DND-41 (cell line): ENCODE measurements at regions not wholly inside any gene's neighbourhood (a gene's known extent, or its start where the extent isn't known, plus 50 kb on each side); places are given as distances from the start of the nearest gene placed in this dataset.

Source experiments
- EZH2 ChIP-seq: IDR thresholded peaks from 3 replicates; pipeline ENCODE4 v1.6.1; 2012; ENCODE audit warnings: borderline replicate concordance, low read depth, mild to moderate bottlenecking, moderate library complexity, low read length, inconsistent platforms; ENCODE audit not compliant: severe bottlenecking
- TF ChIP-seq, protein P1 (sequence below): IDR thresholded peaks from 2 replicates; pipeline ENCODE4 v1.5.1; 2012; ENCODE audit warnings: borderline replicate concordance, low read length, moderate library complexity, mild to moderate bottlenecking; ENCODE audit not compliant: poor library complexity, severe bottlenecking; ENCODE audit errors: extremely low read depth

DNA sequence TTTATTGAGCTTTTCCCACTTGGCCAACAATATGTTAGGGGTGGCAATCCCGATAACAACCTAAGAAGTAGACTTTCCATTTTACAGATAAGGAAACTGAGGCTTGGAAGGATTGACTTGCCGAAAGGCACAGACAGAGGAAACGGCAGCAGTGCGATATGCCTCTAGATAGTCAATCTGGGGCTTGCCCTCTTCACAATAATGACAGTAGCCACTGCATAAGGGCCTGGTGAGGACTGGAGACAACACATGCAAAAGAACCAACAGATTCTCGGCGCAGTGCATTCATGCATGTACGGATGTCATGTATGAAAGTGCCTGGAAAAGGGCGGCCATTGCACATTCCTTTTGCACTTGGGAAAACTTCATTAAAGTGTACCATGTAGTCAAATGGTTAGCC lies 811.2 kb downstream of the RNF144A start:
- TF ChIP-seq, protein P1, sequence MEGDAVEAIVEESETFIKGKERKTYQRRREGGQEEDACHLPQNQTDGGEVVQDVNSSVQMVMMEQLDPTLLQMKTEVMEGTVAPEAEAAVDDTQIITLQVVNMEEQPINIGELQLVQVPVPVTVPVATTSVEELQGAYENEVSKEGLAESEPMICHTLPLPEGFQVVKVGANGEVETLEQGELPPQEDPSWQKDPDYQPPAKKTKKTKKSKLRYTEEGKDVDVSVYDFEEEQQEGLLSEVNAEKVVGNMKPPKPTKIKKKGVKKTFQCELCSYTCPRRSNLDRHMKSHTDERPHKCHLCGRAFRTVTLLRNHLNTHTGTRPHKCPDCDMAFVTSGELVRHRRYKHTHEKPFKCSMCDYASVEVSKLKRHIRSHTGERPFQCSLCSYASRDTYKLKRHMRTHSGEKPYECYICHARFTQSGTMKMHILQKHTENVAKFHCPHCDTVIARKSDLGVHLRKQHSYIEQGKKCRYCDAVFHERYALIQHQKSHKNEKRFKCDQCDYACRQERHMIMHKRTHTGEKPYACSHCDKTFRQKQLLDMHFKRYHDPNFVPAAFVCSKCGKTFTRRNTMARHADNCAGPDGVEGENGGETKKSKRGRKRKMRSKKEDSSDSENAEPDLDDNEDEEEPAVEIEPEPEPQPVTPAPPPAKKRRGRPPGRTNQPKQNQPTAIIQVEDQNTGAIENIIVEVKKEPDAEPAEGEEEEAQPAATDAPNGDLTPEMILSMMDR, result no peak
- TF ChIP-seq EZH2, result no peak
